HFFc6 (cell line): ENCODE measurements at regions not wholly inside any gene's neighbourhood (a gene's known extent, or its start where the extent isn't known, plus 50 kb on each side); places are given as distances from the start of the nearest gene placed in this dataset.

Experiments used
- DNase-seq: peaks from one replicate; pipeline ENCODE4 v3.0.0-alpha.2; 2018
- H3K27ac Mint-ChIP-seq: 2 replicates; pipeline ENCODE4 v1.8.0; 2020; ENCODE audit warnings: mild to moderate bottlenecking, mixed read lengths
- H3K27me3 Mint-ChIP-seq: 2 replicates; pipeline ENCODE4 v1.8.0; 2021; ENCODE audit warnings: mild to moderate bottlenecking, moderate library complexity, mixed read lengths; ENCODE audit not compliant: insufficient read depth
- H3K36me3 Mint-ChIP-seq: 2 replicates; pipeline ENCODE4 v1.8.0; 2021; ENCODE audit warnings: low read depth, mixed read lengths
- H3K4me1 Mint-ChIP-seq: 2 replicates; pipeline ENCODE4 v1.8.0; 2020; ENCODE audit warnings: low read depth, mixed read lengths
- H3K4me3 Mint-ChIP-seq: 2 replicates; pipeline ENCODE4 v1.8.0; 2020; ENCODE audit warnings: mild to moderate bottlenecking, moderate library complexity, mixed read lengths
- H3K9me3 Mint-ChIP-seq: 2 replicates; pipeline ENCODE4 v1.8.0; 2020; ENCODE audit warnings: mild to moderate bottlenecking, mixed read lengths
- CTCF ChIP-seq: fragments of 200-600 bp; sonication (generic); IDR thresholded peaks from 2 replicates; pipeline ENCODE4 v1.5.0; 2021; ENCODE audit warnings: antibody characterized with exemption, mild to moderate bottlenecking

- no peaks in the 10 kb centered on the region; the same call in none of the 2 replicates for H3K27me3 Mint-ChIP-seq
- H3K27ac Mint-ChIP-seq = no peak overlapping the region
- no peaks in the 10 kb centered on the region for H3K4me1 Mint-ChIP-seq
- peaks cover 7% of the 10 kb centered on the region; the same call in 1 of the 2 replicates for H3K36me3 Mint-ChIP-seq
- peaks cover 36% of the 10 kb centered on the region for H3K9me3 Mint-ChIP-seq
- H3K4me3 Mint-ChIP-seq = no peak overlapping the region
- no peak for DNase-seq
- no peak for TF ChIP-seq CTCF
Measured at GRCh38 chr2:16120591-16121180, 180.3 kb downstream of the MYCN start.

GRCh38 chr2:16119741-16120140 is 179.4 kb downstream of the MYCN start:
- H3K4me3 Mint-ChIP-seq = no peak overlapping the region

GRCh38 chr2:16118611-16119590 is 178.6 kb downstream of the MYCN start:
- no peak overlapping the region for H3K27ac Mint-ChIP-seq
- H3K9me3 Mint-ChIP-seq = peaks cover 31% of the 10 kb centered on the region
- no peak for TF ChIP-seq CTCF

More at GRCh38 chr2:16119741-16120140, 179.4 kb downstream of the MYCN start:
- TF ChIP-seq CTCF = no peak
- Mint-ChIP-seq H3K9me3 (peaks cover 33% of the 10 kb centered on the region), H3K36me3 (peaks cover 7% of the 10 kb centered on the region; the same call in 1 of the 2 replicates), H3K27me3 (no peaks in the 10 kb centered on the region; the same call in none of the 2 replicates), H3K27ac (no peak overlapping the region), H3K4me1 (no peaks in the 10 kb centered on the region)
- no peak for DNase-seq

GRCh38 chr2:16117791-16118610 is 177.7 kb downstream of the MYCN start:
- peaks cover 25% of the 10 kb centered on the region for H3K9me3 Mint-ChIP-seq
- peaks cover 7% of the 10 kb centered on the region; the same call in 1 of the 2 replicates for H3K36me3 Mint-ChIP-seq
- H3K4me1 Mint-ChIP-seq = no peaks in the 10 kb centered on the region
- no peaks in the 10 kb centered on the region; the same call in none of the 2 replicates for H3K27me3 Mint-ChIP-seq
- no peak for DNase-seq
- TF ChIP-seq CTCF = no peak
- no peak overlapping the region for H3K4me3 Mint-ChIP-seq
- H3K27ac Mint-ChIP-seq = no peak overlapping the region

More at GRCh38 chr2:16118611-16119590, 178.6 kb downstream of the MYCN start:
- H3K4me3 Mint-ChIP-seq = no peak overlapping the region
- no peaks in the 10 kb centered on the region for H3K4me1 Mint-ChIP-seq
- H3K36me3 Mint-ChIP-seq = peaks cover 7% of the 10 kb centered on the region; the same call in 1 of the 2 replicates
- no peak for DNase-seq
- H3K27me3 Mint-ChIP-seq = no peaks in the 10 kb centered on the region; the same call in none of the 2 replicates
